Spleen (tissue), 11 donors: ENCODE measurements at regions not wholly inside any gene's neighbourhood (a gene's known extent, or its start where the extent isn't known, plus 50 kb on each side); places are given as distances from the start of the nearest gene placed in this dataset.

ENCODE experiments used
- DNase-seq: peaks from one replicate; pipeline ENCODE4 v3.0.0-alpha.2; 2020
- H3K27ac ChIP-seq, 8 donors: fragments of 200-600 bp; sonication (generic) in 7 of 8; 1 replicate in 4 of 8; 2 replicates in 4 of 8; pipeline versions ENCODE4 v1.5.0 to v1.8.0; 2016 to 2021; ENCODE audit warnings: inconsistent platforms in 4 of 8, mild to moderate bottlenecking in 4 of 8, moderate library complexity in 1 of 8
- H3K27me3 ChIP-seq, 7 donors: fragments of 200-600 bp; sonication (generic) in 6 of 7; replicated peaks in 1 of 7; 1 replicate in 4 of 7; 2 replicates in 3 of 7; pipeline versions ENCODE4 v1.5.0 to v1.8.0; 2016 to 2021; ENCODE audit warnings: inconsistent platforms in 3 of 7, mild to moderate bottlenecking in 1 of 7
- H3K36me3 ChIP-seq, 6 donors: fragments of 200-600 bp; sonication (generic) in 5 of 6; 1 replicate in 4 of 6; 2 replicates in 2 of 6; pipeline versions ENCODE4 v1.5.0 to v1.8.0; 2016 to 2021; ENCODE audit warnings: inconsistent platforms in 2 of 6
- H3K4me1 ChIP-seq, 6 donors: fragments of 200-600 bp; sonication (generic) in 5 of 6; 1 replicate in 3 of 6; 2 replicates in 3 of 6; pipeline versions ENCODE4 v1.5.0 to v1.8.0; 2016 to 2021; ENCODE audit warnings: inconsistent platforms in 3 of 6
- H3K4me3 ChIP-seq, 8 donors: fragments of 200-600 bp; sonication (generic) in 7 of 8; 1 replicate in 4 of 8; 2 replicates in 4 of 8; pipeline versions ENCODE4 v1.5.0 to v1.8.0; 2016 to 2021; ENCODE audit warnings: inconsistent platforms in 4 of 8, mild to moderate bottlenecking in 4 of 8, moderate library complexity in 2 of 8
- H3K9me3 ChIP-seq, 8 donors: fragments of 200-600 bp; sonication (generic) in 7 of 8; 1 replicate in 4 of 8; 2 replicates in 4 of 8; pipeline versions ENCODE4 v1.5.0 to v1.8.0; 2016 to 2021; ENCODE audit warnings: inconsistent platforms in 4 of 8
- CTCF ChIP-seq, 11 experiments: fragments of 200-600 bp in 7 of 11; fragments of 450-650 bp in 4 of 11; sonication (generic) in 4 of 11; IDR thresholded peaks in 8 of 11; conservative IDR thresholded peaks in 3 of 11; 1 replicate in 7 of 11; 2 replicates in 4 of 11; pipeline versions ENCODE4 v1.4.0 to v1.8.0; 2016 to 2021; ENCODE audit warnings: antibody characterized with exemption in 11 of 11, inconsistent platforms in 4 of 11, mild to moderate bottlenecking in 1 of 11
- POLR2A ChIP-seq, 3 donors: fragments of 450-650 bp; IDR thresholded peaks; one replicate each; pipeline ENCODE4 v1.5.1; 2017; ENCODE audit warnings: antibody characterized with exemption in 3 of 3, mild to moderate bottlenecking in 1 of 3
- POLR2AphosphoS5 ChIP-seq, 3 donors: sonication (generic); formaldehyde crosslinking; IDR thresholded peaks; one replicate each; pipeline ENCODE4 v1.5.1; 2017; ENCODE audit warnings: antibody characterized with exemption in 3 of 3
- WGBS, 5 donors: extraction: QIAGEN DNeasy Blood & Tissue Kit in 3 of 5; methylation state at CpG; one replicate each; pipeline versions ENCODE4 v1.1.5 to v1.1.7; 2013 to 2018; 5-methylcytosine and 5-hydroxymethylcytosine counted together
- intact Hi-C: fragments of 100-400 bp; cut with DNase I; formaldehyde crosslinking; loops from one replicate; pipeline ENCODE4 v1.15.0; 2023; ENCODE audit warnings: low total_unique reads
- donor health status: healthy with polysubstance abuse.
- donor health status: DM: no; HTN: no; CAD: no; lungs with moderate emphysema.
- donor health status: DM: no; HTN: no; CAD: no.
- donor health status: Bipolar disorder and iron deficiency.
- donor health status: healthy.
- donor health status: DM: no; HTN: no; CAD: no.
- donor health status: DM: yes; HTN: yes; CAD: no.

GRCh38 chr10:129390726-129391125 is 76.3 kb upstream of the MGMT start:
- TF ChIP-seq CTCF (IDR thresholded peaks at IDR 0.05 in 8 of 11, conservative IDR thresholded peaks at IDR 0.05 in 3 of 11) (no peak), POLR2AphosphoS5 (IDR thresholded peaks at IDR 0.05) (no peak), POLR2A (IDR thresholded peaks at IDR 0.05) (no peak)
- WGBS, 5 donors: 82 to 96% (median 87%) methylated on average over 8 of the region's 8 CpGs
- H3K4me1 ChIP-seq: peaks cover 0 to 5% (median 3%) of the 10 kb centered on the region in 6 donors
- no peaks in the 10 kb centered on the region for H3K9me3 ChIP-seq
- intact Hi-C loops: no loop called here
- H3K36me3 ChIP-seq: no peaks in the 10 kb centered on the region
- DNase-seq: no peak
- H3K4me3 ChIP-seq: no peak overlapping the region
- H3K27ac ChIP-seq: no peak overlapping the region
- H3K27me3 ChIP-seq: peaks cover 0 to 13% (median 0%) of the 10 kb centered on the region in 7 donors

- DNase-seq: no peak
- Histone ChIP-seq H3K9me3 (no peaks in the 10 kb centered on the region), H3K36me3 (no peaks in the 10 kb centered on the region), H3K4me3 (no peak overlapping the region), H3K27ac (no peak overlapping the region), H3K4me1 (peaks cover 0 to 4% (median 1%) of the 10 kb centered on the region in 6 donors), H3K27me3 (peaks cover 0 to 13% (median 0%) of the 10 kb centered on the region in 7 donors)
- WGBS, 5 donors: 84 to 94% (median 92%) methylated on average over 4 to 8 of the region's 8 CpGs
- intact Hi-C loops: no loop called here
- TF ChIP-seq CTCF (IDR thresholded peaks at IDR 0.05 in 8 of 11, conservative IDR thresholded peaks at IDR 0.05 in 3 of 11) (no peak), POLR2A (IDR thresholded peaks at IDR 0.05) (no peak), POLR2AphosphoS5 (IDR thresholded peaks at IDR 0.05) (no peak)
These were observed 75.6 kb upstream of the MGMT start for GRCh38 chr10:129391464-129391863.

GRCh38 chr10:129392855-129393254 is 74.2 kb upstream of the MGMT start:
- Histone ChIP-seq H3K4me3 (no peak overlapping the region), H3K4me1 (no peaks in the 10 kb centered on the region), H3K27me3 (peaks cover 0 to 13% (median 0%) of the 10 kb centered on the region in 7 donors), H3K9me3 (no peaks in the 10 kb centered on the region), H3K27ac (no peak overlapping the region), H3K36me3 (no peaks in the 10 kb centered on the region)
- intact Hi-C loops: no loop called here
- 77 to 86% (median 83%) methylated on average over 10 of the region's 10 CpGs for WGBS, 5 donors
- TF ChIP-seq CTCF (IDR thresholded peaks at IDR 0.05 in 8 of 11, conservative IDR thresholded peaks at IDR 0.05 in 3 of 11): no peak
- no peak for TF ChIP-seq POLR2AphosphoS5 (IDR thresholded peaks at IDR 0.05)
- no peak for TF ChIP-seq POLR2A (IDR thresholded peaks at IDR 0.05)
- DNase-seq: no peak

GRCh38 chr10:129393812-129394211 is 73.2 kb upstream of the MGMT start:
- DNase-seq: no peak
- H3K27me3 ChIP-seq: peaks cover 0 to 13% (median 0%) of the 10 kb centered on the region in 7 donors

More at GRCh38 chr10:129393812-129394211, 73.2 kb upstream of the MGMT start:
- Histone ChIP-seq H3K4me1 (no peaks in the 10 kb centered on the region), H3K27ac (no peak overlapping the region), H3K4me3 (no peak overlapping the region), H3K9me3 (no peaks in the 10 kb centered on the region), H3K36me3 (no peaks in the 10 kb centered on the region)
- 81 to 92% (median 87%) methylated on average over 10 of the region's 10 CpGs for WGBS, 5 donors
- intact Hi-C loops: no loop called here
- TF ChIP-seq CTCF (IDR thresholded peaks at IDR 0.05 in 8 of 11, conservative IDR thresholded peaks at IDR 0.05 in 3 of 11) (no peak), POLR2AphosphoS5 (IDR thresholded peaks at IDR 0.05) (no peak), POLR2A (IDR thresholded peaks at IDR 0.05) (no peak)
